ENCODE measurements at regions not wholly inside any gene's neighbourhood (a gene's known extent, or its start where the extent isn't known, plus 50 kb on each side); places are given as distances from the start of the nearest gene placed in this dataset.

GRCh38 chr1:214727274-214727673 lies 124.3 kb downstream of the CENPF start:
- whole genome bisulfite sequencing, 2 donors = 19 to 36% methylated on average over 7 of the region's 7 CpGs
- intact Hi-C loops (cut with DNase I) = no loop called here
- no peak for DNase-seq
- no peak overlapping the region for H3K4me3 ChIP-seq
- no peaks in the 10 kb centered on the region for H3K27me3 ChIP-seq
- no peak for TF ChIP-seq EP300 (IDR thresholded peaks at IDR 0.05)
- TF ChIP-seq POLR2AphosphoS5 (IDR thresholded peaks at IDR 0.05) = no peak
- no peak for TF ChIP-seq CTCF (IDR thresholded peaks at IDR 0.05)
- no peak for TF ChIP-seq POLR2A (IDR thresholded peaks at IDR 0.05)
- H3K27ac ChIP-seq = no peak overlapping the region
- no peaks in the 10 kb centered on the region for H3K36me3 ChIP-seq
- H3K4me1 ChIP-seq = no peaks in the 10 kb centered on the region
- H3K9me3 ChIP-seq = no peaks in the 10 kb centered on the region

GRCh38 chr1:214739621-214740238 lies 136.7 kb downstream of the CENPF start:
- H3K9me3 ChIP-seq = no peaks in the 10 kb centered on the region
- intact Hi-C loops (cut with DNase I) = no loop called here
- H3K4me1 ChIP-seq = no peaks in the 10 kb centered on the region
- WGBS, 2 donors = 62 to 68% methylated on average over 1 of the region's 1 CpG
- no peaks in the 10 kb centered on the region for H3K36me3 ChIP-seq
- H3K4me3 ChIP-seq = no peak overlapping the region
- H3K27ac ChIP-seq = no peak overlapping the region
- no peak for DNase-seq
- H3K27me3 ChIP-seq = no peaks in the 10 kb centered on the region
- no peak for TF ChIP-seq POLR2A (IDR thresholded peaks at IDR 0.05)
- no peak for TF ChIP-seq EP300 (IDR thresholded peaks at IDR 0.05)
- no peak for TF ChIP-seq CTCF (IDR thresholded peaks at IDR 0.05)
- TF ChIP-seq POLR2AphosphoS5 (IDR thresholded peaks at IDR 0.05) = no peak

- intact Hi-C loops (cut with DNase I) = no loop called here
- 40 to 76% methylated on average over 2 of the region's 2 CpGs for WGBS, 2 donors
- no peak for TF ChIP-seq EP300 (IDR thresholded peaks at IDR 0.05)
- TF ChIP-seq POLR2A (IDR thresholded peaks at IDR 0.05) = no peak
- TF ChIP-seq CTCF (IDR thresholded peaks at IDR 0.05) = no peak
- TF ChIP-seq POLR2AphosphoS5 (IDR thresholded peaks at IDR 0.05) = no peak
- no peaks in the 10 kb centered on the region for H3K4me1 ChIP-seq
- no peak for DNase-seq
- H3K4me3 ChIP-seq = no peak overlapping the region
- H3K36me3 ChIP-seq = no peaks in the 10 kb centered on the region
- no peak overlapping the region for H3K27ac ChIP-seq
- no peaks in the 10 kb centered on the region for H3K27me3 ChIP-seq
- no peaks in the 10 kb centered on the region for H3K9me3 ChIP-seq
These were observed 137.5 kb downstream of the CENPF start for GRCh38 chr1:214740471-214740870.

- Histone ChIP-seq H3K9me3 (no peaks in the 10 kb centered on the region), H3K4me1 (no peaks in the 10 kb centered on the region), H3K27ac (no peak overlapping the region), H3K36me3 (no peaks in the 10 kb centered on the region), H3K4me3 (no peak overlapping the region), H3K27me3 (no peaks in the 10 kb centered on the region)
- WGBS, 2 donors = 92 to 93% methylated on average over 5 of the region's 5 CpGs
- intact Hi-C loops (cut with DNase I) = no loop called here
- DNase-seq = no peak
- TF ChIP-seq CTCF (IDR thresholded peaks at IDR 0.05) (no peak), EP300 (IDR thresholded peaks at IDR 0.05) (no peak), POLR2A (IDR thresholded peaks at IDR 0.05) (no peak), POLR2AphosphoS5 (IDR thresholded peaks at IDR 0.05) (no peak)
These were observed 144.1 kb downstream of the CENPF start for GRCh38 chr1:214747050-214747635.

Measured in sigmoid colon (tissue), 6 donors.